Stomach (tissue), 8 donors: ENCODE measurements at regions not wholly inside any gene's neighbourhood (a gene's known extent, or its start where the extent isn't known, plus 50 kb on each side); places are given as distances from the start of the nearest gene placed in this dataset.

Source experiments
- DNase-seq, 2 donors: peaks; one replicate each; pipeline versions ENCODE4 v3.0.0 to v3.0.0-alpha.2; 2013 to 2019
- H3K27ac ChIP-seq, 5 donors: fragments of 200-600 bp in 4 of 5; sonication (generic) in 4 of 5; one replicate each; pipeline ENCODE4 v1.5.1; 2013 to 2019; ENCODE audit warnings: mild to moderate bottlenecking in 1 of 5, moderate library complexity in 1 of 5
- H3K27me3 ChIP-seq, 3 donors: fragments of 200-600 bp; sonication (generic); one replicate each; pipeline ENCODE4 v1.5.1; 2017 to 2019; ENCODE audit warnings: mixed run types in 1 of 3
- H3K36me3 ChIP-seq, 4 donors: fragments of 200-600 bp; sonication (generic); 1 replicate in 3 of 4; 2 replicates in 1 of 4; pipeline ENCODE4 v1.5.1; 2016 to 2019
- H3K4me1 ChIP-seq, 4 donors: fragments of 200-600 bp; sonication (generic); one replicate each; pipeline ENCODE4 v1.5.1; 2016 to 2019
- H3K4me3 ChIP-seq, 4 donors: fragments of 200-600 bp; sonication (generic) in 3 of 4; one replicate each; pipeline ENCODE4 v1.5.1; 2016 to 2019; ENCODE audit warnings: mild to moderate bottlenecking in 1 of 4
- H3K9me3 ChIP-seq, 4 donors: fragments of 200-600 bp; sonication (generic); one replicate each; pipeline ENCODE4 v1.5.1; 2016 to 2019
- CTCF ChIP-seq, 7 experiments: fragments of 450-650 bp in 4 of 7; fragments of 200-600 bp in 3 of 7; sonication (generic) in 3 of 7; IDR thresholded peaks; one replicate each; pipeline ENCODE4 v1.5.1; 2016 to 2019; ENCODE audit warnings: antibody characterized with exemption in 7 of 7, control low read depth in 2 of 7, mild to moderate bottlenecking in 1 of 7
- EP300 ChIP-seq: sonication (generic); formaldehyde crosslinking; IDR thresholded peaks from one replicate; pipeline ENCODE4 v1.6.1; 2017; ENCODE audit warnings: antibody characterized with exemption
- POLR2A ChIP-seq, 4 donors: fragments of 450-650 bp; IDR thresholded peaks; one replicate each; pipeline ENCODE4 v1.6.1; 2016; ENCODE audit warnings: antibody characterized with exemption in 4 of 4, control low read depth in 2 of 4, mild to moderate bottlenecking in 1 of 4, moderate library complexity in 1 of 4
- POLR2AphosphoS5 ChIP-seq, 3 donors: sonication (generic); formaldehyde crosslinking; IDR thresholded peaks; one replicate each; pipeline ENCODE4 v1.6.1; 2016; ENCODE audit warnings: antibody characterized with exemption in 3 of 3
- WGBS, 5 donors: extraction: QIAGEN DNeasy Blood & Tissue Kit in 3 of 5; methylation state at CpG; one replicate each; pipeline versions ENCODE4 v1.1.5 to v1.1.7; 2013 to 2018; 5-methylcytosine and 5-hydroxymethylcytosine counted together
- intact Hi-C: fragments of 100-400 bp; cut with DNase I; formaldehyde crosslinking; loops from one replicate; pipeline ENCODE4 v1.15.1; 2023; ENCODE audit warnings: low total_unique reads
- donor health status: healthy with polysubstance abuse.
- donor health status: Bipolar disorder and iron deficiency.
- donor health status: healthy.

- H3K4me3 ChIP-seq = no peak overlapping the region
- H3K36me3 ChIP-seq = no peaks in the 10 kb centered on the region
- intact Hi-C loops = no loop called here
- TF ChIP-seq EP300 (no peak), POLR2A (IDR thresholded peaks at IDR 0.05) (no peak), POLR2AphosphoS5 (IDR thresholded peaks at IDR 0.05) (no peak), CTCF (IDR thresholded peaks at IDR 0.05) (no peak)
- H3K9me3 ChIP-seq = no peaks in the 10 kb centered on the region
- WGBS, 5 donors = 33 to 50% (median 37%) methylated on average over 4 of the region's 4 CpGs
- peak in 1 of 2 donors; percentile 32 for DNase-seq
- H3K4me1 ChIP-seq = peaks cover 0 to 29% (median 8%) of the 10 kb centered on the region in 4 donors
- peak overlapping the region in 2 of 5 donors; percentile 8 to 21 for H3K27ac ChIP-seq
- H3K27me3 ChIP-seq = no peaks in the 10 kb centered on the region
Measured at GRCh38 chr5:74499256-74500050, 141.1 kb downstream of the ENC1 start.

GRCh38 chr5:74497706-74498105 is 142.8 kb downstream of the ENC1 start:
- no peak overlapping the region for H3K27ac ChIP-seq
- WGBS, 5 donors = 82 to 89% (median 88%) methylated on average over 4 of the region's 4 CpGs
- no peak for DNase-seq

GRCh38 chr5:74493411-74493810 is 147.1 kb downstream of the ENC1 start:
- no peaks in the 10 kb centered on the region for H3K36me3 ChIP-seq
- no peak for DNase-seq
- TF ChIP-seq POLR2AphosphoS5 (IDR thresholded peaks at IDR 0.05) (no peak), EP300 (no peak), CTCF (IDR thresholded peaks at IDR 0.05) (no peak), POLR2A (IDR thresholded peaks at IDR 0.05) (no peak)
- no peak overlapping the region for H3K27ac ChIP-seq
- H3K9me3 ChIP-seq = no peaks in the 10 kb centered on the region
- H3K4me3 ChIP-seq = no peak overlapping the region
- no peaks in the 10 kb centered on the region for H3K27me3 ChIP-seq
- intact Hi-C loops = no loop called here
- no peaks in the 10 kb centered on the region for H3K4me1 ChIP-seq

More at GRCh38 chr5:74497706-74498105, 142.8 kb downstream of the ENC1 start:
- no peaks in the 10 kb centered on the region for H3K9me3 ChIP-seq
- H3K36me3 ChIP-seq = no peaks in the 10 kb centered on the region
- H3K4me1 ChIP-seq = peaks cover 0 to 25% (median 8%) of the 10 kb centered on the region in 4 donors
- H3K27me3 ChIP-seq = no peaks in the 10 kb centered on the region
- intact Hi-C loops = no loop called here
- no peak overlapping the region for H3K4me3 ChIP-seq
- TF ChIP-seq POLR2A (IDR thresholded peaks at IDR 0.05) (no peak), CTCF (IDR thresholded peaks at IDR 0.05) (no peak), EP300 (no peak), POLR2AphosphoS5 (IDR thresholded peaks at IDR 0.05) (no peak)

- WGBS, 5 donors = 38 to 66% (median 62%) methylated on average over 2 of the region's 2 CpGs
- intact Hi-C loops = no loop called here
- H3K4me1 ChIP-seq = no peaks in the 10 kb centered on the region
- DNase-seq = no peak
- TF ChIP-seq EP300 (no peak), CTCF (IDR thresholded peaks at IDR 0.05) (no peak), POLR2A (IDR thresholded peaks at IDR 0.05) (no peak), POLR2AphosphoS5 (IDR thresholded peaks at IDR 0.05) (no peak)
- no peaks in the 10 kb centered on the region for H3K27me3 ChIP-seq
- H3K27ac ChIP-seq = no peak overlapping the region
- H3K36me3 ChIP-seq = no peaks in the 10 kb centered on the region
- no peaks in the 10 kb centered on the region for H3K9me3 ChIP-seq
- H3K4me3 ChIP-seq = no peak overlapping the region
Measured at GRCh38 chr5:74492230-74492629, 148.3 kb downstream of the ENC1 start.
